ENCODE measurements at regions not wholly inside any gene's neighbourhood (a gene's known extent, or its start where the extent isn't known, plus 50 kb on each side); places are given as distances from the start of the nearest gene placed in this dataset.

- no peak for TF ChIP-seq SIN3A (IDR thresholded peaks at IDR 0.05; ENCODE audit: low read depth)
- TF ChIP-seq ZBTB33 (IDR thresholded peaks at IDR 0.05; ENCODE audit: extremely low read depth, insufficient replicate concordance, low read length) = no peak
- TF ChIP-seq ATF3 (IDR thresholded peaks at IDR 0.05) = no peak
Measured at GRCh38 chr5:68725905-68726683, 367.7 kb upstream of the SLC30A5 start (continued).

- H3K9me2 ChIP-seq (ENCODE audit: insufficient read depth) = no peaks in the 10 kb centered on the region
- H3K9me3 ChIP-seq (ENCODE audit: control insufficient read depth in 1 of 2, insufficient read depth in 1 of 2, low read depth in 1 of 2, low read length in 2 of 2) = no peaks in the 10 kb centered on the region
- ChIA-PET POLR2A (no interaction called here), RAD21 (ENCODE audit: low non-redundant PET in 1 of 2, low total read pairs in 2 of 2, uncharacterized antibody in 2 of 2, unreplicated experiment in 2 of 2) (no interaction called here), CTCF (no interaction called here)
- H3K36me3 ChIP-seq (ENCODE audit: control insufficient read depth in 1 of 2, insufficient read depth in 2 of 2, low read length in 2 of 2) = no peaks in the 10 kb centered on the region
- no TSS peak for BruUV-seq (replicated peaks)
- no peak overlapping the region for H3K4me3 ChIP-seq (replicated peaks in 1 of 2; ENCODE audit: low read depth in 1 of 2, low read length in 2 of 2)
- no peak overlapping the region for H3K9ac ChIP-seq (ENCODE audit: low read length)
- H2AFZ ChIP-seq (ENCODE audit: low read depth, low read length, poor library complexity, severe bottlenecking) = no peak overlapping the region
- no peaks in the 10 kb centered on the region for H4K20me1 ChIP-seq (ENCODE audit: insufficient read depth)
- H3K27ac ChIP-seq (ENCODE audit: low read depth, low read length) = no peak overlapping the region
- H3K79me2 ChIP-seq (ENCODE audit: insufficient read depth, low read length) = no peaks in the 10 kb centered on the region
- no peak overlapping the region for H3K4me2 ChIP-seq (ENCODE audit: low read length)
- H3K27me3 ChIP-seq (ENCODE audit: insufficient read depth, low read length) = no peaks in the 10 kb centered on the region
- ATAC-seq = no peak
- no peak for DNase-seq (ENCODE audit: low read depth, low spot score)
- no peaks in the 10 kb centered on the region for H3K4me1 ChIP-seq (ENCODE audit: control insufficient read depth in 1 of 2, insufficient read depth in 2 of 2, low read length in 2 of 2)
- intact Hi-C loops (cut with micrococcal nuclease) = no loop called here
- TF ChIP-seq JUND (IDR thresholded peaks at IDR 0.05) = no peak
- no peak for TF ChIP-seq RAD21 (IDR thresholded peaks at IDR 0.05; ENCODE audit: low read depth)
- TF ChIP-seq YY1 (IDR thresholded peaks at IDR 0.05; ENCODE audit: extremely low read depth, insufficient replicate concordance, low read depth, low read length) = no peak
- no peak for TF ChIP-seq ZNF274 (IDR thresholded peaks at IDR 0.05; ENCODE audit: low read depth, low read length)
- no peak for TF ChIP-seq ATF3 (IDR thresholded peaks at IDR 0.05)
- TF ChIP-seq EZH2 (IDR thresholded peaks at IDR 0.05) = no peak
- no peak for TF ChIP-seq CBX3 (IDR thresholded peaks at IDR 0.05; ENCODE audit: low read depth)
- no peak for TF ChIP-seq CEBPB (IDR thresholded peaks at IDR 0.05; ENCODE audit: low read depth)
- no peak for TF ChIP-seq ZFX (IDR thresholded peaks at IDR 0.05)
- TF ChIP-seq SP1 (IDR thresholded peaks at IDR 0.05; ENCODE audit: low read depth) = no peak
- TF ChIP-seq POLR2AphosphoS5 (IDR thresholded peaks at IDR 0.05; ENCODE audit: low read depth, low read length) = no peak
- no peak for TF ChIP-seq MAX (IDR thresholded peaks at IDR 0.05)
- no peak for TF ChIP-seq FOSL1 (IDR thresholded peaks at IDR 0.05; ENCODE audit: low read depth)
- no peak for TF ChIP-seq SRF (IDR thresholded peaks at IDR 0.05; ENCODE audit: low read depth)
- no peak for TF ChIP-seq CTCF (IDR thresholded peaks at IDR 0.05 in 2 of 3, conservative IDR thresholded peaks at IDR 0.05 in 1 of 3; ENCODE audit: borderline replicate concordance in 1 of 3, insufficient read depth in 1 of 3, low read depth in 2 of 3, low read length in 2 of 3)
- TF ChIP-seq EZH2phosphoT487 (IDR thresholded peaks at IDR 0.05; ENCODE audit: borderline replicate concordance) = no peak
- TF ChIP-seq TCF7L2 (IDR thresholded peaks at IDR 0.05; ENCODE audit: borderline replicate concordance, extremely low read depth, insufficient read depth, insufficient read length) = no peak
- TF ChIP-seq ELF1 (IDR thresholded peaks at IDR 0.05; ENCODE audit: borderline replicate concordance, low read depth) = no peak
- TF ChIP-seq EGR1 (IDR thresholded peaks at IDR 0.05; ENCODE audit: low read depth) = no peak
Measured at GRCh38 chr5:68727931-68728330, 365.9 kb upstream of the SLC30A5 start.

Measured in HCT116 (cell line).